ENCODE measurements at regions not wholly inside any gene's neighbourhood (a gene's known extent, or its start where the extent isn't known, plus 50 kb on each side); places are given as distances from the start of the nearest gene placed in this dataset.

GRCh38 chr15:49751191-49751590, 130.3 kb downstream of the DTWD1 start:
- TF ChIP-seq POLR2A (IDR thresholded peaks at IDR 0.05), result no peak
- TF ChIP-seq CTCF (IDR thresholded peaks at IDR 0.05), result no peak
